GM20000 (cell line): ENCODE measurements at regions not wholly inside any gene's neighbourhood (a gene's known extent, or its start where the extent isn't known, plus 50 kb on each side); places are given as distances from the start of the nearest gene placed in this dataset.
"Not testable (repeated sequence)": the region's sequence is repeated elsewhere in the genome, so short reads cannot be mapped to it uniquely, and the experiment has no call there.

Experiments
- DNase-seq: peaks from one replicate; pipeline ENCODE4 v3.0.0; 2012; ENCODE audit warnings: low spot score
- TF ChIP-seq, protein P1 (sequence below): IDR thresholded peaks from 2 replicates; pipeline ENCODE4 v1.5.1; 2012; ENCODE audit warnings: mild to moderate bottlenecking, control low read depth; ENCODE audit errors: extremely low read depth, missing control alignments

DNA sequence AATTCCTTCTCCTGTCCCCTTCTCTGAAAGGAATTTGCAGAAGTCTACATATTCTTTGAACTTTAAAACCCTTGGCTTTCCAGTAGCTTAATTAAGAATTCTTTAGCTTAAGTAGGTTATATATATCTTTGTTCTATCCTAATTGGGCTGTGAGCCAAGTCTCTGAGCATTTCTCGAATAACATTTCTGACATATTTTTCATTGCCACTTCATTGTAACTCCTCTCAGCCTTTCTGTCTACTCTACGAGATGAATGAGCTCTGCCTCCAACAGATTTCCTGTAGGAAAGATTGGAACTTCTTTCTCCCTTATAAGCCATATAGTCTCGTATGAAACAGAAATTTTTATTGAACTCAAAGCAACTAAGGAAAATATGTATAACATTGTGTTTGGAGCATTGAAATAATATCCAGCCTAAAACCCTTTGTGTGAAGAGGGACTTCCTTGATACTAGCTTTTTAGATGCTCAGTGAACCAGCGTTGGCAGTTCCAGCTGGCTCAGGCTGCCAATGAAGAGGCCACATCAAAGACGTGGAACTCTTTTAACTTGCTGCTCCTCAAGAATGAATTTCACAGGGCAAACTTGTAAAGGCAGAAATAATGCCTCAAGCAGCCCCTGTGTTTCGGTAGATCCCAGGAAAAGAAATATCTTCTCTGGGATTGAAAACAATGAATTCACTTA lies 87.7 kb upstream of the NOX3 start:
- no peak for DNase-seq
- TF ChIP-seq, protein P1, sequence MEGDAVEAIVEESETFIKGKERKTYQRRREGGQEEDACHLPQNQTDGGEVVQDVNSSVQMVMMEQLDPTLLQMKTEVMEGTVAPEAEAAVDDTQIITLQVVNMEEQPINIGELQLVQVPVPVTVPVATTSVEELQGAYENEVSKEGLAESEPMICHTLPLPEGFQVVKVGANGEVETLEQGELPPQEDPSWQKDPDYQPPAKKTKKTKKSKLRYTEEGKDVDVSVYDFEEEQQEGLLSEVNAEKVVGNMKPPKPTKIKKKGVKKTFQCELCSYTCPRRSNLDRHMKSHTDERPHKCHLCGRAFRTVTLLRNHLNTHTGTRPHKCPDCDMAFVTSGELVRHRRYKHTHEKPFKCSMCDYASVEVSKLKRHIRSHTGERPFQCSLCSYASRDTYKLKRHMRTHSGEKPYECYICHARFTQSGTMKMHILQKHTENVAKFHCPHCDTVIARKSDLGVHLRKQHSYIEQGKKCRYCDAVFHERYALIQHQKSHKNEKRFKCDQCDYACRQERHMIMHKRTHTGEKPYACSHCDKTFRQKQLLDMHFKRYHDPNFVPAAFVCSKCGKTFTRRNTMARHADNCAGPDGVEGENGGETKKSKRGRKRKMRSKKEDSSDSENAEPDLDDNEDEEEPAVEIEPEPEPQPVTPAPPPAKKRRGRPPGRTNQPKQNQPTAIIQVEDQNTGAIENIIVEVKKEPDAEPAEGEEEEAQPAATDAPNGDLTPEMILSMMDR = no peak

DNA sequence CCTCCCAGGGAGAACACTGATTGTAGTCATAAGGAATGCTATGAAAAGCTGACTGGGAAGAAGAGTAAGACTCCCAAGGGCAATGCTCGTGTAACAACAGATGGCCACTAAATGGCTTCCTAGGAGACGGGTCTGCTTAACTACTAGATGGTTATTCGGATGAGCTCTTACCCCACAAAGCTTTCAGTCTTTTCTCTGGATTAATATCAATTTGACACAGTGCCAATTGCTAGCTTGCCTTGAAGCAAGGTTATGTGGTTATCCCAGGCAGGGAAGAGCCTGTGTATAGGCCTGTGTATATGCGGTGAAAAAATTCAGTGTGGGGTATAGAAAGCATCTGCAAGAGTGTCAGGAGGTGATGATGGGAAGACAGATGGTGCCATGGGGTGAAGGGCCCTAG lies 86.4 kb upstream of the NOX3 start:
- TF ChIP-seq, protein P1 = no peak
- no peak for DNase-seq

DNA sequence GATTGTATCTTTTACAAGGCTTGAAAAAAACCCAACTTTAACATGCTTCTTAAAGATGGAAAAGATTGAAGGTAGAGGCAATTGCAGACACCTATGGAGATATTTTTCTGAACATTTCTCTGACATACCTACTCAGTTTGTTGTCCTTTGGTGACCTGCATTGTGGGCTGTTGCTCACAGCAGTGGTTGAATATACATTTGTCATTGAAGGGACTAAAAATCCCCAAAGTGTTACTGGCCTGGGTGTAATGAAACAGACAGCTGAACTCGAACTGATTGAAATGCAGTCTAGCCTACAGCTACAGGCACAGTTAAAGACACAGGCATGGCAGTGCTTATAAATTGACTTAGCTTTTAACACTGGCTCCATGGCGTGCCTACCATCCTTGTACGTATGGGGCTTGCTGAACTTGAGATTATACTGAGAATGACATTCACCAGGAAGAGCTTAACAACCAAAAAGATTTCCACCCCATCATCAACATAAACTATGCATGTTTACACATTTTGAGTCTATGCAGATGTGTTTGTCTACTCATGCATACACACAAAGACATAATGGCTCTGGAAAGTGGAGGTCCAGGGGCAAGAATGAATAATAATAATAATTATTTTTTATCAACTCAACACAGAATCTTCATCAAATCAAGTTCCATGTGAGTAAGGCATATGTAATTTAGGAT lies 83.2 kb upstream of the NOX3 start:
- TF ChIP-seq, protein P1 = no peak
- DNase-seq = no peak

DNA sequence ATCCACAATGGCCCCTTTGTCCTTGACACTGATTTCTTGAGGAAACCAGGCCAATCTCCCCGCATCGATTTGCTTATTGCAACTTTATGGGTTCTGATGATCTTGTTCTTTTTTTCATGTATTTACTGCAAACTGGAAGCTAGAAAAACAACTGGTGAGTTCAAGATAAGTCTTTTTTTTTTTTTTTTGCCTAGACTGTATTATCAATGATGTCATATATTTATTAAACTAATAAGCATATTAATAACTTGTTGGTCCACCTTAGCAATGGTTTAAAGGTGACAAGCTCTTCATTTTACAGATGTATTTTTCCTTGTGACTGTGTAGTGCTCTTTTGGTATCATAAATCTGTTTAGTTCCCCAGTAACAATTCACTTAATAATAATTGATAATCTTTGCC lies 79.0 kb upstream of the NOX3 start:
- TF ChIP-seq, protein P1 = no peak
- no peak for DNase-seq

DNA sequence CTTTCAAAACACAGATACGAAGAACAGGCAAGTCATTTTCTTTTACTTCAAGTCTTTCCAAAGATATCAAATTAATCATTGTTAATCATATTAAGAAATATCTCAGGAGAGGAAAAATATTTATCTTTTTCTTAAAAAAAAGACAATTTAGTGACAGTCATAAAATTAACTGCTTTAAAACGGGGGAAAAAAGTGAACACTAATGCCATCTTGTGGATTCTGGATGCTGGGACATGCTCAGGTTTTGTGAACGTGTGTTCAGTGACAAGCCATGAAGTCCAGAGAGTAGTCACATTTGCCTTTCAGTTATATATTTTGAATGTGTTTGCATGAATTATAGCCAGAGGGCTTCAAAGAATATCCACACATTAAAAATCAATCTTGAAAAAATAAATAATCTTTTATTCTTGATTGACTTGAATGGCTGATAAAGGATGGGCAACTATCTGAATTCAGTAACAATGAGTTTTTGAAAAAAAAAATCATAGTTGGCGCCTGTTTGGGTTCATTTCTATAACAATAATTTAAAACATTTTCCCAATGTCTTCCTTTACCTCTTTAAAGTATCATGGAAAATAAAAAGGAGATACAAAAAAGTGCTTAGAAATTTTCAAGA lies 74.7 kb upstream of the NOX3 start:
- TF ChIP-seq, protein P1 = peak; percentile 59
- peak; percentile 19 for DNase-seq

DNA sequence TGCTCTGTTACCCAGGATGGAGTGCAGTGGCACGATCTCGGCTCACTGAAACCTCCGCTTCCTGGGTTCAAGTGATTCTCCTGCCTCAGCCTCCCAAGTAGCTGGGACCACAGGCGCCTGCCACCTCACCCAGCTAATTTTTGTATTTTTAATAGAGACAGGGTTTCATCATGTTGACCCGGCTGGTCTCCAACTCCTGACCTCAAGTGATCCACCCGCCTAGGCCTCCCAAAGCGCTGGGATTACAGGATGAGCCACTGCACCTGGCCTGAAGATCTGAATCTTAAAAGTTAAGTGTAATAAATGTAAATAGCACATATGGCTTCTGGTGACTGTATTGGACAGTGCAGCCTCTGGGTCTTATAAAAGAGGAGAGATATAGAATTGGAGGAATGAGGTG lies 74.2 kb upstream of the NOX3 start:
- DNase-seq = not testable (repeated sequence)

DNA sequence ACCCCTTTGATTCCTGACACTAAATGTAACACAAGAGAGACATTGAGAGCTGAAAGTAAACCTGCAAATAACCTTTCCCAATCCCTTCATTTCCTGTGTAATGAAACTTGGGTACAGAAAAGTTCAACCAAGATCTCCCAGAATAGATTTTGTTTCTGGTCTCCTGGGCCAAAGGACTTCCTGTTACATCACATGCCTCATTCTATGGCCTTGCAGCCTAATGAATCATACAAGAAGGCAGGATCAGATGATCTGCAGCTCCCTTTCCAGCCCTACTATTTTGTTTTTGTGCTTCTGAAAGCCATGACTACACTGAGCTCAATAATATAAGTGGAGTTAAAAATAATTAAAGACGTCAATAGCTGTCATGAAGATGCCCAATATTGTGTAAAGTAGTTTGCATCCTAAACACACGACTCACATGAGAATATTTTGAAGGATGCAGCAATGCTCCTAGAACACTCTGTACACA lies 73.4 kb upstream of the NOX3 start:
- peak; percentile 11 for DNase-seq
- TF ChIP-seq, protein P1 = no peak

DNA sequence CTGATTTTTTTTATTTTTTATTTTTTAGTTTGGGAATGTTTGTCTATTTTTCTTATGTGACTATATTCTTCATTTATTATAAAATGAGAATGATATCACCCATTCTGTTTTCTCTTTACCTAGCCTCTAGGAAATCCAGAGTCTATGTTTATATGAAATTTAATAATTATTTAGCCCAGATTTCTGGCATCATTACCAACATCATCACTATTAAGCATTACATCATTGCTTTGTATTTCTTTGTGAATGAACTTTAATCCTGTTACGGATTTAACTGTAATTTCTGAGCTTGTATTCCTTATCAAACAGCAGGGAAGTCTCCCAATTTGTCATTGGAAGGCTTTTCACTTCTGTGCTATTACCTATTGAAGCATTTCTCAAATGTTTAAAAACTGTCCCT lies 72.7 kb upstream of the NOX3 start:
- TF ChIP-seq, protein P1 = no peak
- DNase-seq = no peak
